ENCODE measurements at regions not wholly inside any gene's neighbourhood (a gene's known extent, or its start where the extent isn't known, plus 50 kb on each side); places are given as distances from the start of the nearest gene placed in this dataset.

GRCh38 chr14:82776958-82777357, 1243.3 kb upstream of the SEL1L start:
- DNase-seq: no peak
- no peak overlapping the region for H3K27ac ChIP-seq
- no peaks in the 10 kb centered on the region for H3K27me3 ChIP-seq
- 96 to 100% (median 97%) methylated on average over 1 of the region's 1 CpG for WGBS, 3 donors
- no peak for TF ChIP-seq CTCF (IDR thresholded peaks at IDR 0.05)
- TF ChIP-seq POLR2A (IDR thresholded peaks at IDR 0.05): no peak
- no peak for TF ChIP-seq EP300 (IDR thresholded peaks at IDR 0.05)
- H3K4me3 ChIP-seq: no peak overlapping the region
- H3K36me3 ChIP-seq: no peaks in the 10 kb centered on the region
- H3K9me3 ChIP-seq: no peaks in the 10 kb centered on the region
- intact Hi-C loops (cut with DNase I): no loop called here
- no peaks in the 10 kb centered on the region for H3K4me1 ChIP-seq (ENCODE audit: insufficient read depth)

GRCh38 chr14:82778008-82778590, 1244.4 kb upstream of the SEL1L start:
- intact Hi-C loops (cut with DNase I): no loop called here
- Histone ChIP-seq H3K27ac (no peak overlapping the region), H3K9me3 (no peaks in the 10 kb centered on the region), H3K4me1 (ENCODE audit: insufficient read depth) (no peaks in the 10 kb centered on the region), H3K36me3 (no peaks in the 10 kb centered on the region), H3K27me3 (no peaks in the 10 kb centered on the region), H3K4me3 (no peak overlapping the region)
- no peak for DNase-seq
- TF ChIP-seq CTCF (IDR thresholded peaks at IDR 0.05) (no peak), POLR2A (IDR thresholded peaks at IDR 0.05) (no peak), EP300 (IDR thresholded peaks at IDR 0.05) (no peak)
- whole genome bisulfite sequencing, 3 donors: 45 to 71% (median 71%) methylated on average over 1 of the region's 1 CpG

GRCh38 chr14:82778601-82779000, 1244.9 kb upstream of the SEL1L start:
- Histone ChIP-seq H3K4me1 (ENCODE audit: insufficient read depth) (no peaks in the 10 kb centered on the region), H3K9me3 (no peaks in the 10 kb centered on the region), H3K36me3 (no peaks in the 10 kb centered on the region), H3K27ac (no peak overlapping the region), H3K4me3 (no peak overlapping the region), H3K27me3 (no peaks in the 10 kb centered on the region)
- WGBS, 3 donors: 46 to 55% (median 50%) methylated on average over 3 of the region's 3 CpGs
- intact Hi-C loops (cut with DNase I): no loop called here
- no peak for TF ChIP-seq CTCF (IDR thresholded peaks at IDR 0.05)
- no peak for TF ChIP-seq POLR2A (IDR thresholded peaks at IDR 0.05)
- TF ChIP-seq EP300 (IDR thresholded peaks at IDR 0.05): no peak
- DNase-seq: no peak

- intact Hi-C loops (cut with DNase I): no loop called here
- H3K9me3 ChIP-seq: no peaks in the 10 kb centered on the region
- H3K27me3 ChIP-seq: no peaks in the 10 kb centered on the region
- 52 to 88% (median 85%) methylated on average over 4 of the region's 4 CpGs for WGBS, 3 donors
- H3K4me3 ChIP-seq: no peak overlapping the region
- no peaks in the 10 kb centered on the region for H3K36me3 ChIP-seq
- no peak overlapping the region for H3K27ac ChIP-seq
- TF ChIP-seq EP300 (IDR thresholded peaks at IDR 0.05): no peak
- no peak for TF ChIP-seq POLR2A (IDR thresholded peaks at IDR 0.05)
- no peak for TF ChIP-seq CTCF (IDR thresholded peaks at IDR 0.05)
- no peaks in the 10 kb centered on the region for H3K4me1 ChIP-seq (ENCODE audit: insufficient read depth)
- no peak for DNase-seq
Observed at GRCh38 chr14:82779301-82779700, 1245.6 kb upstream of the SEL1L start.

Data from ovary (tissue), 7 donors.